ENCODE measurements at regions not wholly inside any gene's neighbourhood (a gene's known extent, or its start where the extent isn't known, plus 50 kb on each side); places are given as distances from the start of the nearest gene placed in this dataset.

DNA sequence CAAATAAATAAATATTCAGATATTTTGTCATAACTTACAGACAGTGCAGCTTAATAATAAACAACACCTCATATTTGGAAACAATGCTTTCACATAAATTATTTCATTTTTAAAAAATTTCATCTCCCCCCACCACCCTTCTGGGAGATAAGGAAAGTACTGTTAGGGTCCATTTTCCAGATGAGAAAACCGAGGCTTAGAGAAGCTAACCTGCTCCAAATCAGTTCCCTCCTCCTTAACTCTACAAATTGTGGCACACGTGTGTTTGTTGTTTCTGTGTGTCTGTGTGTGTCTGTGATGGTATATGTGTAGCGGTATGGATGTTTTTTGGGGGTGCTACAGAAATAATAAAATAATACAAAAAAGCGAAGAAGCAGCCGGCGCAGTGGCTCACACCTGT is 54.2 kb upstream of the NAA20 start:
- no peak for DNase-seq
- intact Hi-C loops (cut with DNase I; ENCODE audit: low total_unique reads): no loop called here
- TF ChIP-seq POLR2A (IDR thresholded peaks at IDR 0.05): no peak
- TF ChIP-seq, protein P1, sequence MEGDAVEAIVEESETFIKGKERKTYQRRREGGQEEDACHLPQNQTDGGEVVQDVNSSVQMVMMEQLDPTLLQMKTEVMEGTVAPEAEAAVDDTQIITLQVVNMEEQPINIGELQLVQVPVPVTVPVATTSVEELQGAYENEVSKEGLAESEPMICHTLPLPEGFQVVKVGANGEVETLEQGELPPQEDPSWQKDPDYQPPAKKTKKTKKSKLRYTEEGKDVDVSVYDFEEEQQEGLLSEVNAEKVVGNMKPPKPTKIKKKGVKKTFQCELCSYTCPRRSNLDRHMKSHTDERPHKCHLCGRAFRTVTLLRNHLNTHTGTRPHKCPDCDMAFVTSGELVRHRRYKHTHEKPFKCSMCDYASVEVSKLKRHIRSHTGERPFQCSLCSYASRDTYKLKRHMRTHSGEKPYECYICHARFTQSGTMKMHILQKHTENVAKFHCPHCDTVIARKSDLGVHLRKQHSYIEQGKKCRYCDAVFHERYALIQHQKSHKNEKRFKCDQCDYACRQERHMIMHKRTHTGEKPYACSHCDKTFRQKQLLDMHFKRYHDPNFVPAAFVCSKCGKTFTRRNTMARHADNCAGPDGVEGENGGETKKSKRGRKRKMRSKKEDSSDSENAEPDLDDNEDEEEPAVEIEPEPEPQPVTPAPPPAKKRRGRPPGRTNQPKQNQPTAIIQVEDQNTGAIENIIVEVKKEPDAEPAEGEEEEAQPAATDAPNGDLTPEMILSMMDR (IDR thresholded peaks at IDR 0.05): no peak
- 95 to 96% methylated on average over 6 of the region's 6 CpGs for WGBS, 2 donors
- H3K9me3 ChIP-seq: no peaks in the 10 kb centered on the region
- no peak overlapping the region for H3K4me3 ChIP-seq
- no peaks in the 10 kb centered on the region for H3K36me3 ChIP-seq (ENCODE audit: low read depth, missing control alignments)
- no peak overlapping the region for H3K27ac ChIP-seq
- H3K27me3 ChIP-seq: no peaks in the 10 kb centered on the region
- peaks cover 6% of the 10 kb centered on the region for H3K4me1 ChIP-seq

DNA sequence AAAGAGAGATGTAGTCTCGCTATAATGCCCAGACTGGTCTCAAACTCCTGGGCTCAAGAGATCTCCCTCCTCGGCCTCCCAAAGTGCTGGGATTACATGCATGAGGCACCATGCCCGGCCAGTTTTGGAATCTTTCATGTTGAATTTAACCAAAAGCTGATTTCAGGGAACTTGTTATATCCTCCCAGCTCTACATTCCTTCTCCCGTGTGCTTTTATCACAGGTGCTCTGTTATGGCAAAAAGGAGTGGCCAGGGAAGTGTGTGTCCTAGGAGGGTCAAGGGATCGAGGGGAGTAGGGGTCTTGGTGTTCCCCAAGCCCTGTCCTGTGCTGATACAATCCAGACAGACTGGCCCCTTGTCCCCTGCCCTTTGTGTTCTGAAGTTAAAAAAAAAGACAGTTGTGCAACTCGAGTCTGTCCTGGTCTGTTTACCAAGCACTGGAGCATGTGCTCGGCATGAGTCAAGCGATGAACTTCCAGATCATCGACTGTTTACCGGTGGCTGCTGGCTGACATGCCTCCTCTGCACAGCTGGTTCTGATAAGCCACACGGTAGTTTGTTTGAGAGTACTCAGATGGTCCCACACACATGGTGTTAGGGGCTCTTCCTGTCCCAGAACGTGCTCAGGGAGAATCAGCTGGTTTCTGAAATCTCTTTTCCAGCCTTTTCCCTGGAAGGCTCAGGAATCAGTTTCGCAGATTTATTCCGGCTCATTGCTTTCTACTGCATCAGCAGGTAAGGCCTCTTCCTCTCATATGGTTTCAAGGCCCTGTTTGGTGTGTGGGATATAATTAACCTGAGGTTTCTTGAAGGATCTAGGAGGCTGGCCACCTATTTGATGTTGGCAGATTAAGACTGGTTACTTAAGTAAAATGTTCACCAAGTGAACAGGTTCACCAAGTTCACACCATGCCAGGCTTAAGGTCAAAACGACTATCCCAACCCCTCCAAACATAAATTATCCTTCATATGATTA is 52.6 kb upstream of the NAA20 start:
- intact Hi-C loops (cut with DNase I; ENCODE audit: low total_unique reads): no loop called here
- TF ChIP-seq, protein P1 (IDR thresholded peaks at IDR 0.05): no peak
- TF ChIP-seq POLR2A (IDR thresholded peaks at IDR 0.05): no peak
- Histone ChIP-seq H3K27ac (peak overlapping the region; percentile 13 to 33), H3K9me3 (no peaks in the 10 kb centered on the region), H3K4me3 (no peak overlapping the region), H3K4me1 (peaks cover 6% of the 10 kb centered on the region), H3K27me3 (no peaks in the 10 kb centered on the region), H3K36me3 (ENCODE audit: low read depth, missing control alignments) (no peaks in the 10 kb centered on the region)
- 61 to 70% methylated on average over 15 of the region's 15 CpGs for WGBS, 2 donors
- peak; percentile 72 for DNase-seq

DNA sequence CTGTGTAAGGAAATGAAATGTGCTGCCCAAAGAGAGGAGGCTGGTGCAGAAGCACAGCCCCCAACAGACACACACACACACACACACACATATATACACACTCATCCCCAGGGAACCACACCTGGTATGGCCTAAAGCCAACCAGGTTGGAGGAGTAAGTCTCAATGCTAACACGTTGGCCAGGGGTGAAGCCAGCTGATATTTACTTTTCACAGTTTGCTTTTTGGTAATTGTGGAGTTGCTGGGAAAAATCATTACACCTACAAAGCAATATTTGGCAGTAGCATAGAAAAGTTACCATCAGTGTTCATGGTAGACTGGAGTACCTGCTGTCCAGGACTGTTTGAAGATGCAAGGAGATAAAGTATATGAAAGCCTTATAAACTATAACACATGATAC is 50.3 kb upstream of the NAA20 start:
- WGBS, 2 donors: 67 to 86% methylated on average over 1 of the region's 1 CpG
- intact Hi-C loops (cut with DNase I; ENCODE audit: low total_unique reads): no loop called here
- H3K36me3 ChIP-seq (ENCODE audit: low read depth, missing control alignments): no peaks in the 10 kb centered on the region

More for the DNA sequence above, 50.3 kb upstream of the NAA20 start:
- no peaks in the 10 kb centered on the region for H3K27me3 ChIP-seq
- H3K4me1 ChIP-seq: peaks cover 6% of the 10 kb centered on the region
- no peaks in the 10 kb centered on the region for H3K9me3 ChIP-seq
- no peak overlapping the region for H3K4me3 ChIP-seq
- no peak for TF ChIP-seq POLR2A (IDR thresholded peaks at IDR 0.05)
- TF ChIP-seq, protein P1 (IDR thresholded peaks at IDR 0.05): no peak
- H3K27ac ChIP-seq: no peak overlapping the region
- DNase-seq: no peak

All from testis (tissue), 2 donors.